ENCODE measurements at regions not wholly inside any gene's neighbourhood (a gene's known extent, or its start where the extent isn't known, plus 50 kb on each side); places are given as distances from the start of the nearest gene placed in this dataset.

DNA sequence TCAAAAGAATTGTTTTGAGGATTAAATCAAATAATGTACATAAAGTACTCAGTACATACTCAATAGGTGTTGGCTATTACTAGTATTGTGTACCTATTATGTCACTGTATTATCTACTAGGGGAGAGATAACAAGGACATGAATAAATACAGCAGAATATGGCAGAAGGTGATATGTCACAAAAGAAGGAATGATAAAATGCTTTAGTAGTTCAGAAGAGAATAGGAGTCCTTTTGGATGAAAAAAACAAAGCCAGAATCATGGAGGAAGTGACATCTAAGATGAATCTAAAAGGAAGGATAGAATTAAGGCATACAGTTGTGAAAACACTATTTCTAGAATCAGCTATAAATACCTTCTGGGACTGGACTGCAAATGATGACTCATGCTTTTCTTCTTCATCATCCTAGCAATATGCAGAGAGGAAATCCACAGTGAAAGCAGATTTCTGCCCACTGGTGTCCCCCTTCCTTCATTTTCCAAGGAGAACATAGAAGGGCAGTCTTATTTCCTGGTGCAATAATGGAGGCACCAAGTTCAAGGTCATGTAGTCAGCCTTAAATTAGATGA is 98.7 kb downstream of the GLUD2 start:
- TF ChIP-seq, protein P1, sequence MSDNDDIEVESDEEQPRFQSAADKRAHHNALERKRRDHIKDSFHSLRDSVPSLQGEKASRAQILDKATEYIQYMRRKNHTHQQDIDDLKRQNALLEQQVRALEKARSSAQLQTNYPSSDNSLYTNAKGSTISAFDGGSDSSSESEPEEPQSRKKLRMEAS (IDR thresholded peaks at IDR 0.05; ENCODE audit: low read depth, low read length): no peak
- TF ChIP-seq, protein P2, sequence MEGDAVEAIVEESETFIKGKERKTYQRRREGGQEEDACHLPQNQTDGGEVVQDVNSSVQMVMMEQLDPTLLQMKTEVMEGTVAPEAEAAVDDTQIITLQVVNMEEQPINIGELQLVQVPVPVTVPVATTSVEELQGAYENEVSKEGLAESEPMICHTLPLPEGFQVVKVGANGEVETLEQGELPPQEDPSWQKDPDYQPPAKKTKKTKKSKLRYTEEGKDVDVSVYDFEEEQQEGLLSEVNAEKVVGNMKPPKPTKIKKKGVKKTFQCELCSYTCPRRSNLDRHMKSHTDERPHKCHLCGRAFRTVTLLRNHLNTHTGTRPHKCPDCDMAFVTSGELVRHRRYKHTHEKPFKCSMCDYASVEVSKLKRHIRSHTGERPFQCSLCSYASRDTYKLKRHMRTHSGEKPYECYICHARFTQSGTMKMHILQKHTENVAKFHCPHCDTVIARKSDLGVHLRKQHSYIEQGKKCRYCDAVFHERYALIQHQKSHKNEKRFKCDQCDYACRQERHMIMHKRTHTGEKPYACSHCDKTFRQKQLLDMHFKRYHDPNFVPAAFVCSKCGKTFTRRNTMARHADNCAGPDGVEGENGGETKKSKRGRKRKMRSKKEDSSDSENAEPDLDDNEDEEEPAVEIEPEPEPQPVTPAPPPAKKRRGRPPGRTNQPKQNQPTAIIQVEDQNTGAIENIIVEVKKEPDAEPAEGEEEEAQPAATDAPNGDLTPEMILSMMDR (IDR thresholded peaks at IDR 0.05; ENCODE audit: low read depth, low read length): no peak
- TF ChIP-seq POLR2A (IDR thresholded peaks at IDR 0.05; ENCODE audit: extremely low read depth, insufficient read length) (no peak), MYC (IDR thresholded peaks at IDR 0.05; ENCODE audit: low read depth, low read length) (no peak)
- DNase-seq (ENCODE audit: low read depth): no peak

DNA sequence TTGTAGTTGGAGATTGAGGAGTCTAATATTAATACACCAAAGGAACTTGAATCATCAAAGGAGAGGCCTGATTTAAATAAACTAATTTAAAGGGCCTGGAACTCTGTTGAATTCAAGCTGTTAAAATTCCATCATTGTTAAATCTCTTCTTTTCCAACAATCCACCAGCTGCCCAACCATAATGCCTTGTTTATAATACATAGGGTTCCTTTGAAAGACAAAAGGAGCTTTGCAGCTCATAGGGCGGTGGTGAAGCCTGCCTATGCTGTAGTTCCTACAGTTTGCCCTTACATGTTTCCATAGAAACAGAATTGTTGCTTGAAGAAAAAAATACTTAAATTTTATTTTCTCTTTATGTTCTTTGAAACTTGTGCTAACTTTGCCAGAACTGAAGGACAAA is 102.8 kb downstream of the GLUD2 start:
- no peak for DNase-seq (ENCODE audit: low read depth)
- TF ChIP-seq POLR2A (IDR thresholded peaks at IDR 0.05; ENCODE audit: extremely low read depth, insufficient read length) (no peak), MYC (IDR thresholded peaks at IDR 0.05; ENCODE audit: low read depth, low read length) (no peak)
- TF ChIP-seq, protein P1 (IDR thresholded peaks at IDR 0.05; ENCODE audit: low read depth, low read length): no peak
- TF ChIP-seq, protein P2 (IDR thresholded peaks at IDR 0.05; ENCODE audit: low read depth, low read length): no peak
- no peak overlapping the region for H3K4me3 ChIP-seq (ENCODE audit: low read depth, low read length)

More for the DNA sequence above, 98.7 kb downstream of the GLUD2 start:
- no peak overlapping the region for H3K4me3 ChIP-seq (ENCODE audit: low read depth, low read length)

DNA sequence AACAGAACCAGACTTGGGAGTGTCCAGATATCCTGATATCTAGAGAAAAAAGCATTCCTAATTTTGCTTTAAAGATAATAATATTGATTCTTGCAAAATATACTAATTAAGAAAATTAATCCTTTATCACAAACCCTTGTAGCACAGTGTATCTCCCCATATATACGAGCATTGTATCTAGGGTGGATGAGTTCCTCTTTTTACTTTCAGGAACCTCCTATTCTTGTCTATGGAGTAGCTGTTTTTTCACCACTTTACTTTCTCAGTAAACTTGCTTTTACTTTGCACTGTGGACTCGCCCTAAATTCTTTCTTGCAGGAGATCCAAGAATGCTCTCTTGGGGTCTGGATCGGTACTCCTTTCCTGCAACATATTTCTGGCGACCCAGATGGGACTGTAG is 103.9 kb downstream of the GLUD2 start:
- no peak for DNase-seq (ENCODE audit: low read depth)
- no peak for TF ChIP-seq POLR2A (IDR thresholded peaks at IDR 0.05; ENCODE audit: extremely low read depth, insufficient read length)
- TF ChIP-seq, protein P2 (IDR thresholded peaks at IDR 0.05; ENCODE audit: low read depth, low read length): no peak
- no peak for TF ChIP-seq MYC (IDR thresholded peaks at IDR 0.05; ENCODE audit: low read depth, low read length)
- TF ChIP-seq, protein P1 (IDR thresholded peaks at IDR 0.05; ENCODE audit: low read depth, low read length): no peak
- H3K4me3 ChIP-seq (ENCODE audit: low read depth, low read length): no peak overlapping the region

DNA sequence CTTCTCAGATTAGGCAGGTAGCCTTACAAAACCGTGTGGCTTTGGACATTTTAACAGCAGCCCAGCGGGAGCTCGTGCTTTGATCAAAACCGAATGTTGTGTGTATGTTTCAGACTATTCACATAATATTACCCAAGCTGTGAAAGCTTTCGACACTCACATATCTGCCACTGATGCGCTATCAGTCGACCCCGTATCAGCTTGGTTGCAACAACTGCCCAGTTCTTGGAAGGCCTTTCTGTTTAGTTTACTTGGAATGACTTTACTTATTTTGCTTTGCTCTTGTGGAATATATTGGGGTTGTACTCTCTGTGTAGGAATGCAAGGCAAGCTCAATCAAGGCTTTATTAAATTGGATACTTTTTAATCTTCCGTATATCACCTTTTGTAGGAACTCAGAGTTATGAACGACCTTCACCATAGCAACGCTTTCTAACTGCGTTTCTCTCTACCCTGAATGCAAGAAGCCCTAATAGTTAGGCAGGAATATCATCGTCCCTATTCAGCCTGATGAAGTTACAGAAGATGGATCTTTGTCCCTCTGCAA is 107.5 kb downstream of the GLUD2 start:
- DNase-seq (ENCODE audit: low read depth): no peak
- TF ChIP-seq MYC (IDR thresholded peaks at IDR 0.05; ENCODE audit: low read depth, low read length) (no peak), POLR2A (IDR thresholded peaks at IDR 0.05; ENCODE audit: extremely low read depth, insufficient read length) (no peak)
- TF ChIP-seq, protein P1 (IDR thresholded peaks at IDR 0.05; ENCODE audit: low read depth, low read length): no peak
- TF ChIP-seq, protein P2 (IDR thresholded peaks at IDR 0.05; ENCODE audit: low read depth, low read length): no peak
- H3K4me3 ChIP-seq (ENCODE audit: low read depth, low read length): no peak overlapping the region

DNA sequence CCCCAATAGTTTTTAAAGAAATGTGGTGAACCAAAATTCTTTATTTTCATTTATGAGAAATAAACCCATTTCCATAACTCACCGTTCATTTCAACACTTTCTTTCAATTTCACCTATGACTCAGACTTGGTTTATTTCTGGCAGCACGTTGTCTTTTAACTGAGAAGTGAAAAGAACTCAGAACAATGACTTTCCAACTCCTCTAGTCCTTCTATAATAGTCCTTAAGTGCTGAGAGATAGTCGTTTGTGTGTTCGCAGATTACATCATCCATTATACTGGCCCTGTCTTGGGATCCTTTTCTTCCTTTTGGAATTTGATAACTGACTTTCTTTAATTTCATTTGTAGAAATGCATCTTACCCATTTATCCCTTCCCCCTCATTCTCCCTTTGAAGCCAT is 113.6 kb downstream of the GLUD2 start:
- TF ChIP-seq, protein P1 (IDR thresholded peaks at IDR 0.05; ENCODE audit: low read depth, low read length): no peak
- TF ChIP-seq POLR2A (IDR thresholded peaks at IDR 0.05; ENCODE audit: extremely low read depth, insufficient read length) (no peak), MYC (IDR thresholded peaks at IDR 0.05; ENCODE audit: low read depth, low read length) (no peak)
- TF ChIP-seq, protein P2 (IDR thresholded peaks at IDR 0.05; ENCODE audit: low read depth, low read length): no peak
- H3K4me3 ChIP-seq (ENCODE audit: low read depth, low read length): no peak overlapping the region
- no peak for DNase-seq (ENCODE audit: low read depth)

Data from NB4 (cell line).